B cell (primary cell): ENCODE measurements at regions not wholly inside any gene's neighbourhood (a gene's known extent, or its start where the extent isn't known, plus 50 kb on each side); places are given as distances from the start of the nearest gene placed in this dataset.
A peak's percentile ranks its signal among the peaks of the same experiment; 100 is the strongest.

Source experiments
- ATAC-seq: fragments of 200-7000 bp; cut with Tn5 transposase; one replicate; pipeline ENCODE4 v1.10.0; 2021; ENCODE audit warnings: low read depth, mild to moderate bottlenecking, moderate number of reproducible peaks, moderate library complexity
- CTCF ChIA-PET: fragments of 350-600 bp; sonication (Branson Sonifier 250); formaldehyde crosslinking; loops from one replicate; lab custom pipeline; 2021; ENCODE audit warnings: antibody characterized with exemption, inconsistent platforms; lab: Charles Lee
- POLR2A ChIA-PET: fragments of 350-600 bp; sonication (Branson Sonifier 250); formaldehyde crosslinking; loops from one replicate; lab custom pipeline; 2021; ENCODE audit warnings: antibody characterized with exemption; lab: Charles Lee
- DNase-seq: peaks from one replicate; pipeline ENCODE4 v3.0.0; 2013
- H2AFZ ChIP-seq: 2 replicates; pipeline ENCODE4 v1.6.1; 2012; ENCODE audit warnings: mild to moderate bottlenecking, low read depth, low read length; ENCODE audit not compliant: insufficient read depth, poor library complexity, severe bottlenecking
- H3K27ac ChIP-seq, 2 donors: 1 replicate in 1 of 2; 2 replicates in 1 of 2; pipeline ENCODE4 v1.5.1; 2012 to 2013; ENCODE audit warnings: low read length in 2 of 2, mild to moderate bottlenecking in 2 of 2, moderate library complexity in 1 of 2
- H3K27me3 ChIP-seq, 4 experiments: fragments of 200-600 bp in 1 of 4; sonication (generic) in 1 of 4; replicated peaks in 1 of 4; 1 replicate in 2 of 4; 2 replicates in 2 of 4; pipeline versions ENCODE4 v1.6.1 to v1.7.0; 2013 to 2016; ENCODE audit warnings: low read length in 3 of 4, mild to moderate bottlenecking in 2 of 4, mixed read lengths in 1 of 4, moderate library complexity in 1 of 4; ENCODE audit not compliant: insufficient read depth in 4 of 4, control insufficient read depth in 3 of 4; ENCODE audit errors: control extremely low read depth in 1 of 4
- H3K36me3 ChIP-seq, 2 experiments: replicated peaks in 1 of 2; 1 replicate in 1 of 2; 2 replicates in 1 of 2; pipeline versions ENCODE4 v1.6.1 to v1.7.1; 2013; ENCODE audit warnings: low read length in 1 of 2; ENCODE audit not compliant: insufficient read depth in 2 of 2, control insufficient read depth in 1 of 2; ENCODE audit errors: control extremely low read depth in 1 of 2, extremely low read depth in 1 of 2
- H3K4me1 ChIP-seq, 2 donors: fragments of 200-600 bp in 1 of 2; sonication (generic) in 1 of 2; 1 replicate in 1 of 2; 2 replicates in 1 of 2; pipeline versions ENCODE4 v1.5.1 to v1.6.1; 2013 to 2017; ENCODE audit warnings: low read length in 2 of 2; ENCODE audit not compliant: control insufficient read depth in 2 of 2, insufficient read depth in 2 of 2
- H3K4me2 ChIP-seq: replicated peaks from 2 replicates; pipeline ENCODE3; 2012; ENCODE audit warnings: mild to moderate bottlenecking, low read depth, low read length; ENCODE audit not compliant: poor library complexity, severe bottlenecking
- H3K4me3 ChIP-seq, 5 experiments: fragments of 200-600 bp in 1 of 5; sonication (generic) in 1 of 5; 1 replicate in 3 of 5; 2 replicates in 2 of 5; pipeline versions ENCODE4 v1.5.1 to v1.7.0; 2011 to 2016; ENCODE audit warnings: low read length in 4 of 5, mild to moderate bottlenecking in 4 of 5, low read depth in 2 of 5, control low read depth in 1 of 5, moderate library complexity in 1 of 5; ENCODE audit not compliant: insufficient read depth in 1 of 5; ENCODE audit errors: control extremely low read depth in 1 of 5, extremely low read depth in 1 of 5
- H3K79me2 ChIP-seq: fragments of 200-600 bp; sonication (generic); one replicate; pipeline ENCODE4 v1.6.0; 2016; ENCODE audit warnings: low read length; ENCODE audit not compliant: control insufficient read depth, insufficient read depth
- H3K9ac ChIP-seq: fragments of 200-600 bp; sonication (generic); 2 replicates; pipeline ENCODE4 v1.6.1; 2017; ENCODE audit warnings: mild to moderate bottlenecking, low read length, moderate library complexity
- H3K9me3 ChIP-seq, 3 donors: one replicate each; pipeline versions ENCODE4 v1.6.1 to v1.7.1; 2013; ENCODE audit warnings: low read length in 2 of 3; ENCODE audit not compliant: control insufficient read depth in 2 of 3, insufficient read depth in 1 of 3; ENCODE audit errors: control extremely low read depth in 1 of 3
- H4K20me1 ChIP-seq: 2 replicates; pipeline ENCODE4 v1.6.0; 2012; ENCODE audit warnings: mild to moderate bottlenecking, low read length; ENCODE audit not compliant: insufficient read depth, control insufficient read depth, poor library complexity, severe bottlenecking
- H3K27ac Mint-ChIP-seq: one replicate; pipeline ENCODE4 v1.8.0; 2021; ENCODE audit warnings: mixed read lengths
- H3K27me3 Mint-ChIP-seq: one replicate; pipeline ENCODE4 v1.8.0; 2021; ENCODE audit warnings: mixed read lengths
- H3K4me1 Mint-ChIP-seq: one replicate; pipeline ENCODE4 v1.8.0; 2021; ENCODE audit warnings: mixed read lengths
- H3K4me3 Mint-ChIP-seq: one replicate; pipeline ENCODE4 v1.8.0; 2021; ENCODE audit warnings: mixed read lengths
- H3K9me3 Mint-ChIP-seq: one replicate; pipeline ENCODE4 v1.8.0; 2022; ENCODE audit warnings: mixed read lengths; ENCODE audit not compliant: insufficient read depth
- CTCF ChIP-seq: fragments of 200-600 bp; IDR thresholded peaks from one replicate; pipeline ENCODE4 v1.8.0; 2022; ENCODE audit warnings: antibody characterized with exemption, mild to moderate bottlenecking
- EZH2 ChIP-seq: IDR thresholded peaks from 2 replicates; pipeline ENCODE4 v1.6.1; 2012; ENCODE audit warnings: borderline replicate concordance, low read depth, mild to moderate bottlenecking, moderate library complexity, low read length; ENCODE audit not compliant: insufficient read depth, poor library complexity, severe bottlenecking
- WGBS: methylation state at CpG from one replicate; pipeline ENCODE4 v1.1.5; 2013; ENCODE audit warnings: missing lambda C conversion rate; ENCODE audit not compliant: insufficient coverage; 5-methylcytosine and 5-hydroxymethylcytosine counted together
- intact Hi-C: fragments of 100-400 bp; cut with micrococcal nuclease; formaldehyde crosslinking; loops from one replicate; pipeline ENCODE4 v1.10.0; 2022

GRCh38 chr1:242651817-242652216 lies 127.3 kb upstream of the PLD5 start:
- WGBS, result 45% methylated on average over 5 of the region's 5 CpGs
- Mint-ChIP-seq H3K9me3 (peaks cover 6% of the 10 kb centered on the region), H3K27me3 (peaks cover 28% of the 10 kb centered on the region), H3K27ac (no peak overlapping the region), H3K4me3 (no peak overlapping the region), H3K4me1 (peaks cover 3% of the 10 kb centered on the region)
- intact Hi-C loops, result no loop called here
- Histone ChIP-seq H3K9me3 (peaks cover 0 to 4% (median 1%) of the 10 kb centered on the region in 3 donors), H3K4me1 (no peaks in the 10 kb centered on the region), H3K4me2 (no peak overlapping the region), H3K9ac (no peak overlapping the region), H3K36me3 (no peaks in the 10 kb centered on the region), H3K27me3 (no peaks in the 10 kb centered on the region), H3K27ac (no peak overlapping the region), H3K4me3 (no peak overlapping the region), H2AFZ (no peak overlapping the region), H4K20me1 (no peaks in the 10 kb centered on the region), H3K79me2 (no peaks in the 10 kb centered on the region)
- TF ChIP-seq CTCF (peak; percentile 23), EZH2 (no peak)
- ATAC-seq, result no peak
- ChIA-PET CTCF (interaction anchor here (1.6 kb wide), 1 partner anchor 144 kb away, joined by 5 read pairs; no protein-coding TSS in a partner anchor), POLR2A (no interaction called here)
- peak; percentile 21 for DNase-seq

- H3K9me3 Mint-ChIP-seq, result no peaks in the 10 kb centered on the region
- Histone ChIP-seq H4K20me1 (no peaks in the 10 kb centered on the region), H3K4me3 (no peak overlapping the region), H3K27ac (no peak overlapping the region), H2AFZ (no peak overlapping the region), H3K36me3 (no peaks in the 10 kb centered on the region), H3K4me1 (no peaks in the 10 kb centered on the region), H3K79me2 (no peaks in the 10 kb centered on the region), H3K27me3 (no peaks in the 10 kb centered on the region), H3K9ac (no peak overlapping the region), H3K4me2 (no peak overlapping the region), H3K9me3 (peaks cover 0 to 3% (median 0%) of the 10 kb centered on the region in 3 donors)
- peaks cover 7% of the 10 kb centered on the region for H3K27me3 Mint-ChIP-seq
- no peak overlapping the region for H3K27ac Mint-ChIP-seq
- POLR2A ChIA-PET, result no interaction called here
- no peak for ATAC-seq
- H3K4me3 Mint-ChIP-seq, result no peak overlapping the region
- 80% methylated on average over 1 of the region's 3 CpGs for WGBS
- DNase-seq, result no peak
- intact Hi-C loops, result no loop called here
- TF ChIP-seq CTCF, result no peak
- no peak for TF ChIP-seq EZH2
- CTCF ChIA-PET, result no interaction called here
- H3K4me1 Mint-ChIP-seq, result no peaks in the 10 kb centered on the region
Observed at GRCh38 chr1:242641461-242641860, 117.0 kb upstream of the PLD5 start.
